ENCODE measurements at regions not wholly inside any gene's neighbourhood (a gene's known extent, or its start where the extent isn't known, plus 50 kb on each side); places are given as distances from the start of the nearest gene placed in this dataset.

DNA sequence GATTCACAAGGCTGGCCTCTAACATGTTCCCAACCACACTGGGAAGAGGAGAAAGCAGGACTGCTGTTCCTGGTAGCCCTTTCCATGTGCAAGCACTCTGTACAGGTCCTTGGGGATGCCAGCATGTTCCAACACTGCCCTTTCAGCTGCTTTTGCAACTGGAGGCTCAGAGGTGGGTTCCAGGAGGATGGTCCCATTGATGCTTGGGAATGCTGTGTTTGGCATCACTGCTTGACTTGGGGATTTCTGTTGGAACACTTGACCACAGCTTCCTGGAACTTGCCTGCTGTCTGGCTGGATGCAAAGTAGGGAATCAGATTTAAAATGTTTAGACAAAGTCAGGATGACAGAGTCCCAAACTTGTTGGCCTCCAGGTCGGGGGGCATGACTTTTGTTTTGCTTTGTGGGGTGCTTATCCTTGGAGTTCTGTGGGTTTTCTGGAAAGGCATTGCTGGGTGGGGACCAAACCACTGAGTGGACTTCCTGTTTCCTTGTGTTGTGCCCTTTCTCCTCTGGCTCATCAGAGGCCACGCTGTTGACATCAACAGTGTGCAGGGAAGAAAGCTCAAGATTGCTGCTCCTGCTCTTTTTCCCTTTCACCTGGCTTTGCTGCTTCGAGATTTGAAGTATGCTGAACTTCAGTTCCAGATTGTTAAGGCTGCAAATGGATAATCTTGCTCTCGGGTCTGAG is 148.5 kb upstream of the RPS23 start:
- ATAC-seq (no peak), DNase-seq (no peak)
- H3K27me3 Mint-ChIP-seq: peaks cover 0 to 4% (median 0%) of the 10 kb centered on the region in 5 donors
- no peak overlapping the region for H3K4me3 ChIP-seq (ENCODE audit: low read length)
- H3K4me3 Mint-ChIP-seq: no peak overlapping the region
- no peak overlapping the region for H3K27ac ChIP-seq (ENCODE audit: low read depth, low read length)
- no peak overlapping the region for H3K27ac Mint-ChIP-seq
- peaks cover 0 to 7% (median 0%) of the 10 kb centered on the region in 7 donors for H3K4me1 Mint-ChIP-seq
- H3K9me3 ChIP-seq (ENCODE audit: control insufficient read depth in 2 of 3, low read length in 3 of 3): no peaks in the 10 kb centered on the region
- no peaks in the 10 kb centered on the region for H3K36me3 Mint-ChIP-seq
- intact Hi-C loops (cut with micrococcal nuclease): loop anchor here in 1 of 2 donors (5.0 kb wide), 1 partner anchor 69 kb away; no protein-coding TSS in a partner anchor
- H3K27me3 ChIP-seq (ENCODE audit: control insufficient read depth in 2 of 2, insufficient read depth in 2 of 2, low read length in 2 of 2): no peaks in the 10 kb centered on the region
- CTCF ChIA-PET: no interaction called here
- H3K36me3 ChIP-seq (ENCODE audit: control insufficient read depth in 2 of 3, insufficient read depth in 3 of 3, low read length in 3 of 3): no peaks in the 10 kb centered on the region
- no peaks in the 10 kb centered on the region for H3K4me1 ChIP-seq (ENCODE audit: control insufficient read depth in 2 of 2, insufficient read depth in 2 of 2, low read length in 2 of 2)
- POLR2A ChIA-PET: no interaction called here
- peaks cover 0 to 5% (median 0%) of the 10 kb centered on the region in 11 donors for H3K9me3 Mint-ChIP-seq

DNA sequence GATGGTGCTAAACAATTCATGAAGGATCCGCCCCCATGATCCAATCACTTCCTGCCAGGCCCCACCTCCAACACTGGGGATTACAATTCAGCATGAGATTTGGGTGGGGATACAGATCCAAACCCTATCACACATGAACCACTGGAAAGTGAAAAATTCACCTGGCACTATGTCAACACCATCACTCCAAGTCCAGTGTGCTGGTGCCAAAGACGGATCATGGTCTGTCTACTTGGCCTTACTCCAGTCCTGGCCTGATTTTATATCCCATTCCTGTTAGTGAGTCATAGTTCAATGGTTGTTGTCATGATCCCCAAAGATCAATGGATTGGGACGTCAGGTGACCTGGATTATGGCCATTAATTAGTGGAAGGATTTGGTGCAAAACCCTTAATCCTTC is 147.4 kb upstream of the RPS23 start:
- DNase-seq: no peak
- ChIA-PET POLR2A (no interaction called here), CTCF (no interaction called here)
- intact Hi-C loops (cut with micrococcal nuclease): loop anchor here in 1 of 2 donors (5.0 kb wide), 1 partner anchor 68 kb away; no protein-coding TSS in a partner anchor
- Histone ChIP-seq H3K36me3 (ENCODE audit: control insufficient read depth in 2 of 3, insufficient read depth in 3 of 3, low read length in 3 of 3) (no peaks in the 10 kb centered on the region), H3K4me1 (ENCODE audit: control insufficient read depth in 2 of 2, insufficient read depth in 2 of 2, low read length in 2 of 2) (no peaks in the 10 kb centered on the region), H3K27ac (ENCODE audit: low read depth, low read length) (no peak overlapping the region), H3K27me3 (ENCODE audit: control insufficient read depth in 2 of 2, insufficient read depth in 2 of 2, low read length in 2 of 2) (no peaks in the 10 kb centered on the region), H3K4me3 (ENCODE audit: low read length) (no peak overlapping the region), H3K9me3 (ENCODE audit: control insufficient read depth in 2 of 3, low read length in 3 of 3) (no peaks in the 10 kb centered on the region)
- H3K36me3 Mint-ChIP-seq: no peaks in the 10 kb centered on the region
- H3K27me3 Mint-ChIP-seq: peaks cover 0 to 4% (median 0%) of the 10 kb centered on the region in 5 donors
- H3K9me3 Mint-ChIP-seq: peaks cover 0 to 5% (median 0%) of the 10 kb centered on the region in 11 donors
- no peak overlapping the region for H3K27ac Mint-ChIP-seq
- H3K4me1 Mint-ChIP-seq: peaks cover 0 to 7% (median 0%) of the 10 kb centered on the region in 7 donors
- ATAC-seq: no peak
- no peak overlapping the region for H3K4me3 Mint-ChIP-seq

DNA sequence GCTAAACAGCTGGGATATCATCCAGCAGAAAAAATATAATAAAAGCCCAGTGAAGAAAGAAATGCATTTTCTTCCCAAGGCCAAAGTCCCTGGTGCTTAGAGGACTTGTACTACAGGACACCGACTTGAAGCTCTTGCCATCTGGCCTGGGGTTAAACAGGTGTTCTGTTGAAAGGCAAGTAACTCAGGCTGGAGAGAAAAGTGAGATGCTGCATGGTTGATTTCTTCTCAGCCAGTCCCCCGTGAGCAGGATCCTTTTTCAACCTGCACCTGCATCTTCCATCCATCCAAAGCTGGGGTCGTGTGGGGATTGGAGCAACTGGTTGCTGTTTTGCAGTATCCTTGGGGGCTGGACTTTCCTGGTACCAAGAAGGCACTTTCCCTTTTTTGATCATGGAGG is 146.1 kb upstream of the RPS23 start:
- POLR2A ChIA-PET: no interaction called here
- peaks cover 0 to 7% (median 0%) of the 10 kb centered on the region in 7 donors for H3K4me1 Mint-ChIP-seq

DNA sequence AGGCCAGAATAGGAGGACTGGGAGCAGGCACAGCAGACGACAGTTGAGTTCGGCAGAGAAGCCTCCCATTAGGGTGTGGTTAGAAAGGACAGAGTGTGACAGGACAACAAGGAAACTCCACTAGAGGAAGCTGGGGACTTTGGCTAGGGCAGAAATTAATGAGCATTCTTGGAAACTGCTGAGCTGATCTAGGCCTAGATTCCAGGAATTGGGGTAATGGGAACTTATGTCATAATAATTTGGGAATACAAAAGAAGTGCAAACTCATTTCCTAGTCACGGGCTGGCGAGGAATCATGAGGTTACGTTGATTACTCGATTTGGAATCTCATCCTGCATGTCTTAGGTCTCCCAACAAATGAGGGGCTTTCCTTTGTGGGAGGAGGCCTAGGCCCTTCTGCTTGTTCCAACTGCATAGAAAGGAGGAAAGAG is 144.6 kb upstream of the RPS23 start:
- peaks cover 0 to 7% (median 0%) of the 10 kb centered on the region in 7 donors for H3K4me1 Mint-ChIP-seq
- peaks cover 0 to 2% (median 0%) of the 10 kb centered on the region in 11 donors for H3K9me3 Mint-ChIP-seq
- Histone ChIP-seq H3K4me3 (ENCODE audit: low read length) (no peak overlapping the region), H3K36me3 (ENCODE audit: control insufficient read depth in 2 of 3, insufficient read depth in 3 of 3, low read length in 3 of 3) (no peaks in the 10 kb centered on the region), H3K27ac (ENCODE audit: low read depth, low read length) (no peak overlapping the region), H3K9me3 (ENCODE audit: control insufficient read depth in 2 of 3, low read length in 3 of 3) (no peaks in the 10 kb centered on the region), H3K4me1 (ENCODE audit: control insufficient read depth in 2 of 2, insufficient read depth in 2 of 2, low read length in 2 of 2) (no peaks in the 10 kb centered on the region), H3K27me3 (ENCODE audit: control insufficient read depth in 2 of 2, insufficient read depth in 2 of 2, low read length in 2 of 2) (no peaks in the 10 kb centered on the region)
- no peak overlapping the region for H3K4me3 Mint-ChIP-seq
- H3K36me3 Mint-ChIP-seq: no peaks in the 10 kb centered on the region
- no peak for DNase-seq
- POLR2A ChIA-PET: no interaction called here
- peaks cover 0 to 4% (median 0%) of the 10 kb centered on the region in 5 donors for H3K27me3 Mint-ChIP-seq
- no peak overlapping the region for H3K27ac Mint-ChIP-seq
- CTCF ChIA-PET: no interaction called here
- no peak for ATAC-seq
- intact Hi-C loops (cut with micrococcal nuclease): no loop called here

More for the DNA sequence above, 146.1 kb upstream of the RPS23 start:
- H3K36me3 Mint-ChIP-seq: no peaks in the 10 kb centered on the region
- H3K4me3 ChIP-seq (ENCODE audit: low read length): no peak overlapping the region
- H3K36me3 ChIP-seq (ENCODE audit: control insufficient read depth in 2 of 3, insufficient read depth in 3 of 3, low read length in 3 of 3): no peaks in the 10 kb centered on the region
- CTCF ChIA-PET: no interaction called here
- no peaks in the 10 kb centered on the region for H3K9me3 ChIP-seq (ENCODE audit: control insufficient read depth in 2 of 3, low read length in 3 of 3)
- H3K27ac ChIP-seq (ENCODE audit: low read depth, low read length): no peak overlapping the region
- H3K9me3 Mint-ChIP-seq: peaks cover 0 to 4% (median 0%) of the 10 kb centered on the region in 11 donors
- no peaks in the 10 kb centered on the region for H3K4me1 ChIP-seq (ENCODE audit: control insufficient read depth in 2 of 2, insufficient read depth in 2 of 2, low read length in 2 of 2)
- H3K27me3 Mint-ChIP-seq: peaks cover 0 to 4% (median 0%) of the 10 kb centered on the region in 5 donors
- DNase-seq: no peak
- ATAC-seq: no peak
- no peaks in the 10 kb centered on the region for H3K27me3 ChIP-seq (ENCODE audit: control insufficient read depth in 2 of 2, insufficient read depth in 2 of 2, low read length in 2 of 2)
- no peak overlapping the region for H3K27ac Mint-ChIP-seq
- no peak overlapping the region for H3K4me3 Mint-ChIP-seq
- intact Hi-C loops (cut with micrococcal nuclease): no loop called here

DNA sequence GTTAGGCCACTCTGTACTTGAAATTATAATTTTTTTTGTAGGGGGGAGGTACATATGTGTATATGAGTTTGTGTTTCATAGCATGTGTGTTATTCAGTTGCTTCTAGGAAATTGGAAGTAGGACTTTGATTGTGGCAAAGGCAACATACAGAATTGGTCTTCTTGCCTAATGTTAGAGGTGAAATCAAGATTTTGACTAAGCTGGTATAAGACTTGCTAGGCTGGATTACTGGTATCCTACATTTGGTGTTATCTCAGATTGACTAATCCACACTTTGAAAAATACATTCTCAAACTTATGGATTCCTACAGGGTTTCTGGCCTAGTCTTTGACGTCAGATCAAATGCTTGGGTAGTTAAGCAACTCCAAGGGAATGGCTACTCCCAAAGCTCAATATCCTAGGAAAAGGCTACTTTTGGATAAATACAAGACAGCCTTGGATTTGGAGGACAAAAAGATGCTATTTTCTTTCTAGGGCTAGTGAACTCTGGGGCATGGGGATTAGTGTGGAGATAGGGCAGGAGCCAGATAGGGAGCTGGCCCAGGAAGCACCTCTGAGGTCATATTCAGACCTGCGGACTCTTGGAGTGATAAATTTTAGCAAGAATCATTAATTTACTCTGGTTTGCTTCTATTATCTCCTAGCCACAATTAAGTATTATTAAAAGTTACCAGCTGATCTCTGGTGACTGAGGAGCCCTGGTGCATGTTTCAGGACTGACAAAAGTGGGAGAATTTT is 144.0 kb upstream of the RPS23 start:
- Histone ChIP-seq H3K27me3 (ENCODE audit: control insufficient read depth in 2 of 2, insufficient read depth in 2 of 2, low read length in 2 of 2) (no peaks in the 10 kb centered on the region), H3K4me3 (ENCODE audit: low read length) (no peak overlapping the region), H3K9me3 (ENCODE audit: control insufficient read depth in 2 of 3, low read length in 3 of 3) (no peaks in the 10 kb centered on the region), H3K4me1 (ENCODE audit: control insufficient read depth in 2 of 2, insufficient read depth in 2 of 2, low read length in 2 of 2) (no peaks in the 10 kb centered on the region), H3K27ac (ENCODE audit: low read depth, low read length) (no peak overlapping the region), H3K36me3 (ENCODE audit: control insufficient read depth in 2 of 3, insufficient read depth in 3 of 3, low read length in 3 of 3) (no peaks in the 10 kb centered on the region)
- H3K4me1 Mint-ChIP-seq: peaks cover 0 to 7% (median 0%) of the 10 kb centered on the region in 7 donors
- no peaks in the 10 kb centered on the region for H3K36me3 Mint-ChIP-seq
- no peak overlapping the region for H3K4me3 Mint-ChIP-seq
- CTCF ChIA-PET: no interaction called here
- H3K27me3 Mint-ChIP-seq: peaks cover 0 to 4% (median 0%) of the 10 kb centered on the region in 5 donors
- ATAC-seq: no peak
- intact Hi-C loops (cut with micrococcal nuclease): no loop called here
- POLR2A ChIA-PET: no interaction called here
- peaks cover 0 to 2% (median 0%) of the 10 kb centered on the region in 11 donors for H3K9me3 Mint-ChIP-seq
- DNase-seq: no peak
- H3K27ac Mint-ChIP-seq: peak overlapping the region in 1 of 9 donors; percentile 7

DNA sequence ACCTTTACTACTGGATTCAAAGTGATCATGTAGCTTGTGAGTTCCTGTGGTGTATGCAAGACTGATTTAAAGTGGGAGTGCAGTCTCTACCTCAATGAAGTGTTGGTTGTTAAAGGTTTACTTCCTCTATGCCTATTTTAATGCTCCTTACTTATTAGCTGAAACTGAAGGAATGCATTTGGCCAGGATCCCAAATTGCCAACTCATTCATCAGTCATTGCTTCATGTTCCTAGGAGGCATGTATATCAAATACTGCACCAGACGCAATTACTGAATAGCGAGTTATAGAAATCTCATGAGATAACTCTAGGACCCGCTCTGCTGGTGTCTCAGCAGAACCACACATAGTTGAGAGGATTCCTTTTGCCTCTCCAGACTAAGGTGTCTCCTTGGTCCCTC is 143.0 kb upstream of the RPS23 start:
- Histone ChIP-seq H3K4me1 (ENCODE audit: control insufficient read depth in 2 of 2, insufficient read depth in 2 of 2, low read length in 2 of 2) (no peaks in the 10 kb centered on the region), H3K4me3 (ENCODE audit: low read length) (no peak overlapping the region), H3K27ac (ENCODE audit: low read depth, low read length) (no peak overlapping the region), H3K36me3 (ENCODE audit: control insufficient read depth in 2 of 3, insufficient read depth in 3 of 3, low read length in 3 of 3) (no peaks in the 10 kb centered on the region), H3K9me3 (ENCODE audit: control insufficient read depth in 2 of 3, low read length in 3 of 3) (no peaks in the 10 kb centered on the region), H3K27me3 (ENCODE audit: control insufficient read depth in 2 of 2, insufficient read depth in 2 of 2, low read length in 2 of 2) (no peaks in the 10 kb centered on the region)
- H3K27ac Mint-ChIP-seq: no peak overlapping the region
- H3K9me3 Mint-ChIP-seq: peaks cover 0 to 2% (median 0%) of the 10 kb centered on the region in 11 donors
- ATAC-seq (no peak), DNase-seq (no peak)
- H3K4me3 Mint-ChIP-seq: no peak overlapping the region
- ChIA-PET POLR2A (no interaction called here), CTCF (no interaction called here)
- no peaks in the 10 kb centered on the region for H3K36me3 Mint-ChIP-seq
- H3K4me1 Mint-ChIP-seq: peaks cover 0 to 7% (median 0%) of the 10 kb centered on the region in 7 donors
- H3K27me3 Mint-ChIP-seq: peaks cover 0 to 4% (median 0%) of the 10 kb centered on the region in 5 donors
- intact Hi-C loops (cut with micrococcal nuclease): no loop called here
